ENCODE measurements at regions not wholly inside any gene's neighbourhood (a gene's known extent, or its start where the extent isn't known, plus 50 kb on each side); places are given as distances from the start of the nearest gene placed in this dataset.

- TF ChIP-seq REST (IDR thresholded peaks at IDR 0.05; ENCODE audit: low read depth, low read length) (no peak), TAF1 (IDR thresholded peaks at IDR 0.05; ENCODE audit: borderline replicate concordance, low read depth, low read length) (no peak), CTCF (IDR thresholded peaks at IDR 0.05) (no peak), ELF1 (IDR thresholded peaks at IDR 0.05) (no peak), YY1 (IDR thresholded peaks at IDR 0.05; ENCODE audit: low read depth) (no peak), MXI1 (IDR thresholded peaks at IDR 0.05; ENCODE audit: low read depth, low read length) (no peak), MEF2A (IDR thresholded peaks at IDR 0.05; ENCODE audit: borderline replicate concordance, low read depth) (no peak), SMC3 (IDR thresholded peaks at IDR 0.05; ENCODE audit: low read depth, low read length) (no peak), POLR2AphosphoS5 (IDR thresholded peaks at IDR 0.05; ENCODE audit: low read depth, low read length) (no peak), JUND (IDR thresholded peaks at IDR 0.05) (no peak), RCOR1 (IDR thresholded peaks at IDR 0.05; ENCODE audit: low read length) (no peak)
Measured at GRCh38 chr5:67262206-67262605, 65.6 kb upstream of the CD180 start (continued).

GRCh38 chr5:67259548-67260215 lies 63.1 kb upstream of the CD180 start:
- Histone ChIP-seq H3K4me3 (ENCODE audit: low read depth in 2 of 2, low read length in 1 of 2) (no peak overlapping the region), H3K36me3 (replicated peaks in 1 of 2; ENCODE audit: control insufficient read depth in 1 of 2, insufficient read depth in 2 of 2, low read length in 1 of 2) (no peaks in the 10 kb centered on the region), H3K79me2 (ENCODE audit: insufficient read depth) (no peaks in the 10 kb centered on the region), H3K4me1 (ENCODE audit: control insufficient read depth in 1 of 2, insufficient read depth in 2 of 2, low read depth in 1 of 2, low read length in 1 of 2) (peaks cover 0 to 7% of the 10 kb centered on the region in 2 experiments; a peak in 1 of 4 replicates), H2AFZ (ENCODE audit: low read depth) (no peak overlapping the region), H3K27ac (ENCODE audit: low read depth in 2 of 2, low read length in 1 of 2) (no peak overlapping the region), H4K20me1 (ENCODE audit: insufficient read depth) (no peaks in the 10 kb centered on the region), H3K9me3 (no peaks in the 10 kb centered on the region), H3K9ac (no peak overlapping the region), H3K27me3 (ENCODE audit: insufficient read depth) (no peaks in the 10 kb centered on the region), H3K9me2 (no peaks in the 10 kb centered on the region), H3F3A (replicated peaks; ENCODE audit: insufficient read depth) (no peaks in the 10 kb centered on the region), H3K4me2 (no peak overlapping the region)
- no peak for TF ChIP-seq JUND (IDR thresholded peaks at IDR 0.05)
- TF ChIP-seq POLR2AphosphoS5 (IDR thresholded peaks at IDR 0.05; ENCODE audit: low read depth, low read length), result no peak
- TF ChIP-seq RCOR1 (IDR thresholded peaks at IDR 0.05; ENCODE audit: low read length), result no peak
- DNase-seq, result no peak
- CTCF ChIA-PET, result no interaction called here
- POLR2A ChIA-PET, result no interaction called here
- 78% methylated on average over 5 of the region's 5 CpGs for WGBS (ENCODE audit: low lambda C conversion rate)
